Central memory CD8-positive, alpha-beta T cell (primary cell): ENCODE measurements at regions not wholly inside any gene's neighbourhood (a gene's known extent, or its start where the extent isn't known, plus 50 kb on each side); places are given as distances from the start of the nearest gene placed in this dataset.

Experiments
- ATAC-seq: fragments of 150-1000 bp; cut with Tn5 transposase; replicated peaks from 2 replicates; pipeline ENCODE4 v1.10.0; 2022; ENCODE audit warnings: mild to moderate bottlenecking, moderate FRiP score, moderate number of reproducible peaks; ENCODE audit not compliant: poor library complexity, severe bottlenecking; ENCODE audit errors: extremely low read depth
- DNase-seq, 2 donors: peaks; one replicate each; pipeline ENCODE4 v3.0.0; 2021; ENCODE audit warnings: low spot score in 2 of 2
- H3K27ac Mint-ChIP-seq: one replicate; pipeline ENCODE4 v1.8.0; 2022; ENCODE audit warnings: low read depth, mild to moderate bottlenecking, moderate library complexity, mixed read lengths
- H3K27me3 Mint-ChIP-seq: one replicate; pipeline ENCODE4 v1.8.0; 2022; ENCODE audit warnings: mixed read lengths
- H3K36me3 Mint-ChIP-seq: one replicate; pipeline ENCODE4 v1.8.0; 2022; ENCODE audit warnings: mild to moderate bottlenecking, moderate library complexity, mixed read lengths; ENCODE audit not compliant: insufficient read depth
- H3K4me1 Mint-ChIP-seq: one replicate; pipeline ENCODE4 v1.8.0; 2022; ENCODE audit warnings: mixed read lengths
- H3K4me3 Mint-ChIP-seq: one replicate; pipeline ENCODE4 v1.8.0; 2022; ENCODE audit warnings: mild to moderate bottlenecking, moderate library complexity, mixed read lengths
- H3K9me3 Mint-ChIP-seq: one replicate; pipeline ENCODE4 v1.8.0; 2022; ENCODE audit warnings: mixed read lengths

DNA sequence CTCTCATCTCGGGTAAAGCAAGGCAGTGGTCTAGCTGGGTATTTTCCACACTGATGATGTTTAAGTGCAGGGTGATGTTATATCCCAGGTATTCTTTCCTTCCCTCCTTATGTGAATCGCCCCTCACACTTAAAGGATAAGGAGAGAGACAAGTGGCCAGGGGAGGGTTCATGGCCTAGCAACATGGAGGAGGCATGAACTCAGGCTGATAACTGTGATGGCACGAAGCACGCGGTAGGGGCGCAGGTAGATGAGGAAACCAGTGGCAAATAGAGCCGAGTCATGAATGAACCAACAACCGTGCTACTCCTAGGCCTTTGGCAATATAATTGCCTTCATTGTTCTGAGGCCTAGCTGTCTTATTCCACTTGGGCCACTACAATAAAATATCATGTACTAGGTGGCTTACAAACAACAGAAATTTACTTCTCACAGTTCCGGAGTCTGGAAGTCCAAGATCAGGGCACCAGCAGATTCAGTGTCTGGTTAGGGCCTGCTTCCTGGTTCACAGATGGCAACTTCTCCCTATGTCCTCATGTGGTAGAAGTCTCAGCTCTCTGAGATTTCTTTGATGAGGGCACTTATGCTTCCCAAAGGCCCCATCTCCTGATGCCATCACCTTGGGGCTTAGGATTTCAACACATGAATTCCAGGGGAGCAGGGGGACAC is 56.0 kb upstream of the PIK3CG start:
- ATAC-seq, result no peak
- no peaks in the 10 kb centered on the region for H3K9me3 Mint-ChIP-seq
- H3K4me1 Mint-ChIP-seq, result peaks cover 12% of the 10 kb centered on the region
- DNase-seq, result no peak
- no peak overlapping the region for H3K4me3 Mint-ChIP-seq
- no peaks in the 10 kb centered on the region for H3K27me3 Mint-ChIP-seq
- H3K27ac Mint-ChIP-seq, result no peak overlapping the region
- no peaks in the 10 kb centered on the region for H3K36me3 Mint-ChIP-seq

DNA sequence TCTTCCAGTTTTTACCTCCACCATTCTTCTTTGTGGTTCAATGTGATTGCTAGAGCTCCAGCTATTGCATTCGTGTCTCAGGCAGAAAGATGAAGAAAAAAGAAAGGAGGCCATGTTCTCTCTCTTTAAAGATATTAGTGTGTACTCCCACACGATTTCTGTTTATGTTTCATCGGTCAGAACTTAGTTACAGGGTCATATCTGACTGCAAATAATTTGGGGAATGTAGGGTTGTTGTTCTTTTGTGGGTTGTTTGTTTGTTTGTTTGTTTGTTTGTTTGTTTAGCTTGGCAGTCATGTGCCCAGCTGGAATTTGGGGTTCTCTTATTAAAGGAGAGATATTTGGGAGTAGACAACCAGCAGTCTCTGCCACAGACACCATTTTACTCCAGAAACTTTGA is 53.6 kb upstream of the PIK3CG start:
- no peak overlapping the region for H3K4me3 Mint-ChIP-seq
- ATAC-seq, result no peak
- no peaks in the 10 kb centered on the region for H3K9me3 Mint-ChIP-seq
- peak overlapping the region; percentile 42 for H3K27ac Mint-ChIP-seq
- peaks cover 12% of the 10 kb centered on the region for H3K4me1 Mint-ChIP-seq
- H3K36me3 Mint-ChIP-seq, result no peaks in the 10 kb centered on the region
- no peak for DNase-seq
- no peaks in the 10 kb centered on the region for H3K27me3 Mint-ChIP-seq

DNA sequence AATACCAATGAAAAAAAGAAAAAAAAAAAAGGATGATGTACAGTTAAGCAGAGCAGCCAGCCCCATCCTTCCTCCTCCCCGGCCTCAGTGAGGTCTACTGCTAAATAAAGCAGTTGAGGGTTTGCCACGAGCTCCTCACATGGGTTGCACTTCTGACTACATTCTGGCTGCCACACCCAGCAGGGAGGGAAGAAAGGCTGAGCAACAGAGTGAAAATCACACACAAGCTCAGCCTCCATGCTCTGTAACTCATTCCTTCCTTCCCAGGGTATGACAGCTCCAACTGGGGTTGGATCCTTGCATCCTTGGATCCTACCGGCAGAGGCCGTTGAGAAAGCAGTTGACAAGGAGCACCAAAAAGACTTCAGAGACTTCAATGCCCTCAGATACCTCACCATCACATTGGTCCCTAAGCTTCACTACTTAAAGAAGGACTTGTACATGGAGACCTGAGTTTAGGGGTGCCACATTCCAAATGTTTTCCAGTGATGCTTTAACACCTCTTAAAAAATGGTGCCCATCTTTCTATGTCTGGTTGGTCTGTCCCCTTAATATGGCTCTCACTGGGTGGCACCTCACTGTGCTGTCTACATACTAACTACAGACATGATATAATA is 52.9 kb upstream of the PIK3CG start:
- peak; percentile 91 for ATAC-seq
- Mint-ChIP-seq H3K4me1 (peaks cover 12% of the 10 kb centered on the region), H3K36me3 (no peaks in the 10 kb centered on the region), H3K27ac (peak overlapping the region; percentile 42), H3K9me3 (no peaks in the 10 kb centered on the region), H3K27me3 (no peaks in the 10 kb centered on the region), H3K4me3 (no peak overlapping the region)
- peak in 1 of 2 donors; percentile 15 for DNase-seq

DNA sequence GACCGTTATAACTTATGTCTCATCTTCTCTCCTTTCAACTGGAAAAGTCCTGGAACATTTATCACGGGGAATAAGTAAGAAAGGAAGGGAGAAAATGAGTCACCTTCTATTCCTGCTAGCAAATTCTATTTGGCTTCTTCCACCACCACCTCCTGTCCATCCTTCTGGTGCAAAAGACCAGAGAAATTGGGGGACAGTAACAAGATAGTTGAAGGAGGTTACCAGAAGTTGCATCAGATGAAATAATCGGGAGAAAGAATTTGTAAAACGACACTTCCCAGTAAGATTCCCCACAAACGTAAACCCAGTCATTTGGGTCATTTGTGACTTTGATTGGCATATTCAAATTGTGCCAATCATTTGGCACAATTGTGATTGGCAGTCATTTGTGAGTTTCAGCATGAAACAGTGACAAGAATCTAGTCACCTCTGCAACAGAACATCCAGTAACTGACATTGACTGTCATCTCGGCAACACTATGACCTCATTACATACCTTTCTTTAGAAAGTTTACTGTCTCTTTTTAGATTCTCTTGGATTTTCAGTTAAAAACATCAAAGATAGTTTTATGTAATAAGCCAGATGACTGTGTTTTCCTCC is 51.3 kb upstream of the PIK3CG start:
- no peak overlapping the region for H3K27ac Mint-ChIP-seq
- DNase-seq, result no peak
- H3K9me3 Mint-ChIP-seq, result no peaks in the 10 kb centered on the region
- H3K4me3 Mint-ChIP-seq, result no peak overlapping the region
- peaks cover 12% of the 10 kb centered on the region for H3K4me1 Mint-ChIP-seq
- ATAC-seq, result no peak
- H3K27me3 Mint-ChIP-seq, result no peaks in the 10 kb centered on the region
- H3K36me3 Mint-ChIP-seq, result no peaks in the 10 kb centered on the region

DNA sequence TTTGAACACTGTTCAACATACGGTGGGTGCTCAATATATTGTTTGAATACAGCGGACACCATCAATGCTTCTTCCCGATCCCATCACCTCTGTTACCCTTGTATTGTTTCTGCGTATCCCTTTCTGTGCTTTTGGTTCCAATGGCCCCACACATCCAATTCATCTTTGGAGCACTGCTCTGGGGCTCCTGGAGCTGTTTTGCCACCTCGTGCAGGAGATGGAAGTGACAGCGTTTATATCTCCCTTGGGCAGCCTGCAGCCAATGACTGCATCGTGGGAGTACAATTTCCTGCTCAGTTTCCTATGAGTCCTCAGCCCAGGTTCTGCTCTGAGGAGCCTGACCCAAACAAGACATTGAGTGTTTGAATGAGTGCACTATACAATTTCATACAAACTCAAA is 50.2 kb upstream of the PIK3CG start:
- Mint-ChIP-seq H3K9me3 (no peaks in the 10 kb centered on the region), H3K36me3 (no peaks in the 10 kb centered on the region), H3K4me3 (no peak overlapping the region), H3K4me1 (peaks cover 12% of the 10 kb centered on the region), H3K27me3 (no peaks in the 10 kb centered on the region), H3K27ac (no peak overlapping the region)
- ATAC-seq, result no peak
- no peak for DNase-seq
